ENCODE measurements at regions not wholly inside any gene's neighbourhood (a gene's known extent, or its start where the extent isn't known, plus 50 kb on each side); places are given as distances from the start of the nearest gene placed in this dataset.
A peak's percentile ranks its signal among the peaks of the same experiment; 100 is the strongest.

DNA sequence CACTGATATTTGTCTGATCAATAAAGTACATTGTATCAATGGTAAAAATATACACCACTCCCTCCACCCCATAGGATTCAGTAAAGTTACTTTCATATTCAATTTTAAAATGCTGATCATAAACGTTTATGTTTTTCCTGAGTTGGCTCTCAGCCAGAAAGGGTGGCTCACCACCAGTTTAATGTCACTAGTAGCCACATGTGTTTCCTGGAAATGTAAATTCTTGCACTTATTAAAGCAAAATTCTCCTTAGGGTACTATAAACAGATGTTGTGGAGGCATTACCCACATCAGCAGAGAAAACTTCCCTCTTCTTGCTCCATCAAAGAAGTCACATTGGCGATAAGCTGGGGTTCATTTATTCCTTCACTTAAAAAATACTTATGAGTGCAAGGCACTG is 210.3 kb downstream of the SREK1 start:
- TF ChIP-seq, protein P1, sequence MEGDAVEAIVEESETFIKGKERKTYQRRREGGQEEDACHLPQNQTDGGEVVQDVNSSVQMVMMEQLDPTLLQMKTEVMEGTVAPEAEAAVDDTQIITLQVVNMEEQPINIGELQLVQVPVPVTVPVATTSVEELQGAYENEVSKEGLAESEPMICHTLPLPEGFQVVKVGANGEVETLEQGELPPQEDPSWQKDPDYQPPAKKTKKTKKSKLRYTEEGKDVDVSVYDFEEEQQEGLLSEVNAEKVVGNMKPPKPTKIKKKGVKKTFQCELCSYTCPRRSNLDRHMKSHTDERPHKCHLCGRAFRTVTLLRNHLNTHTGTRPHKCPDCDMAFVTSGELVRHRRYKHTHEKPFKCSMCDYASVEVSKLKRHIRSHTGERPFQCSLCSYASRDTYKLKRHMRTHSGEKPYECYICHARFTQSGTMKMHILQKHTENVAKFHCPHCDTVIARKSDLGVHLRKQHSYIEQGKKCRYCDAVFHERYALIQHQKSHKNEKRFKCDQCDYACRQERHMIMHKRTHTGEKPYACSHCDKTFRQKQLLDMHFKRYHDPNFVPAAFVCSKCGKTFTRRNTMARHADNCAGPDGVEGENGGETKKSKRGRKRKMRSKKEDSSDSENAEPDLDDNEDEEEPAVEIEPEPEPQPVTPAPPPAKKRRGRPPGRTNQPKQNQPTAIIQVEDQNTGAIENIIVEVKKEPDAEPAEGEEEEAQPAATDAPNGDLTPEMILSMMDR (IDR thresholded peaks at IDR 0.05), result no peak
- no peak overlapping the region for H3K4me3 Mint-ChIP-seq (ENCODE audit: unreplicated experiment)
- DNase-seq (ENCODE audit: extremely low spot score, unreplicated experiment), result no peak
- H3K27me3 Mint-ChIP-seq (ENCODE audit: unreplicated experiment), result peaks cover 15% of the 10 kb centered on the region
- H3K36me3 Mint-ChIP-seq (ENCODE audit: unreplicated experiment), result no peaks in the 10 kb centered on the region
- H3K27ac Mint-ChIP-seq (ENCODE audit: unreplicated experiment), result no peak overlapping the region
- H3K4me1 Mint-ChIP-seq (ENCODE audit: unreplicated experiment), result peaks cover 4% of the 10 kb centered on the region
- H3K9me3 Mint-ChIP-seq (ENCODE audit: unreplicated experiment), result no peaks in the 10 kb centered on the region

DNA sequence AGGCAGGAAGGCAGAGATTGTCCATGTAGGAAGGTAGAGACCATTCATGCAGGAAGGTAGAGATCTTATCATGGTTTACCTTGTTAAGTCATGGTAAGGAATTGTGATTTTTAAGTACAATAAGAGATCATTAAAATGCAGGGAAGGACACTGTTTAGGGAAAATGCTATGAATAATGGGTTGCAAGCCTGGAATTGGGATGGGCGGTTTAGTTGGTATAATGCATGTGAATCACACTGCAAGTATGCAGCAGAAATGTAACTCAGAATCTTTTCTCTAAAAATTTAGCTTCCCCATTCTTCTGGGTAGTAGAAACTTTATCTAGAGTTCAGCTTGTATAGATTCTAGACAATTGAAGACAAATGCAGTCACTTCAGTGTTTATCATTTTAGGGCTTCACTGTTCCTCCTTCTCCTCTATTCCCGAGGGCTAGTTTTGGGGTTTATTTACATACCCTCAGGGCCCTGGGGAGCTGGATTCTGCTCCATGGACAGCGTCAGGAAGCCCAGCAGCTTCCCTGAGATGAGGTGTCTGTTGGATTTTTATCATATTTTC is 212.0 kb downstream of the SREK1 start:
- H3K27me3 Mint-ChIP-seq (ENCODE audit: unreplicated experiment), result peaks cover 3% of the 10 kb centered on the region
- peaks cover 4% of the 10 kb centered on the region for H3K4me1 Mint-ChIP-seq (ENCODE audit: unreplicated experiment)
- TF ChIP-seq, protein P1 (IDR thresholded peaks at IDR 0.05), result no peak
- no peaks in the 10 kb centered on the region for H3K36me3 Mint-ChIP-seq (ENCODE audit: unreplicated experiment)
- no peaks in the 10 kb centered on the region for H3K9me3 Mint-ChIP-seq (ENCODE audit: unreplicated experiment)
- no peak for DNase-seq (ENCODE audit: extremely low spot score, unreplicated experiment)
- H3K27ac Mint-ChIP-seq (ENCODE audit: unreplicated experiment), result no peak overlapping the region
- no peak overlapping the region for H3K4me3 Mint-ChIP-seq (ENCODE audit: unreplicated experiment)

DNA sequence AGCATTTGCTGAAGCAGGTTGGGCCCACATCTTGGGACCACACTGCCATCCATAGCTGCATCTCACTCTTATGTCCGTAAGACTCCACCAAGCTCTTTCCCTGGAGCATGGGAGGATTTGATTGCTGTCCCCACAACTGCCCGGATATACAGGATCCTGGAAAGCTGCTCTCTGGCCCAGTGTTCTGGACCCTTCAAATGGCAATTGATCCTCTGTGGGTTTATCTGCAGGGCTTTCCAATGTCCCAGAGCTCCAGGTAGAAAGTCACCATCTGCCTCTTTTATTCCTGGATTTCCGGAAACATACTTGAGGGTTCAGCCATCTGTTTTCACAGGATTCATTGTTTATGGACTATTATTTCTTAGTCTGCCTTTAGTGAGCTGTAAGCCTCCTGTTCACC is 214.6 kb downstream of the SREK1 start:
- Mint-ChIP-seq H3K9me3 (ENCODE audit: unreplicated experiment) (no peaks in the 10 kb centered on the region), H3K4me3 (ENCODE audit: unreplicated experiment) (no peak overlapping the region), H3K36me3 (ENCODE audit: unreplicated experiment) (no peaks in the 10 kb centered on the region), H3K27me3 (ENCODE audit: unreplicated experiment) (peaks cover 9% of the 10 kb centered on the region), H3K27ac (ENCODE audit: unreplicated experiment) (no peak overlapping the region), H3K4me1 (ENCODE audit: unreplicated experiment) (peaks cover 4% of the 10 kb centered on the region)
- TF ChIP-seq, protein P1 (IDR thresholded peaks at IDR 0.05), result no peak
- DNase-seq (ENCODE audit: extremely low spot score, unreplicated experiment), result peak; percentile 69

DNA sequence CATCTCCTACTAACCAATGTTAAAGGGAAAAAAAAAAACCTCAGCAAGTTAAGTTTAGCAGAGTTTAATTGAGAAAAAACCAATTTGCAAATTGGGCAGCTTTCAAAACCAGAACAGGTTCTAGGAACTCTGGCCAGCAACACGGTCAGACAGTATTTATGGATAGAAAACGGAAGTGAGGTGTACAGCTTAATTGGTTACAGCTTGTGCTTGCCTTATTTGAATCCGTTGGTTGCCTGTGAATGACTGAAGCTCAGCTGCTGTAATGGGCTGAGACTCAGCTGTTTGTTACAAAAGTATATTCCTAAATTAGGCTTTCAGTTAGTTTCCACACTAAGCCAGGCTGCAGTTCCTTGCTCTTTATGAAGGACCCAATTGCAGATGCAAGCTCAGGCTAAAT is 217.0 kb downstream of the SREK1 start:
- Mint-ChIP-seq H3K9me3 (ENCODE audit: unreplicated experiment) (no peaks in the 10 kb centered on the region), H3K4me3 (ENCODE audit: unreplicated experiment) (no peak overlapping the region), H3K27ac (ENCODE audit: unreplicated experiment) (no peak overlapping the region), H3K4me1 (ENCODE audit: unreplicated experiment) (peaks cover 4% of the 10 kb centered on the region), H3K36me3 (ENCODE audit: unreplicated experiment) (no peaks in the 10 kb centered on the region), H3K27me3 (ENCODE audit: unreplicated experiment) (peaks cover 9% of the 10 kb centered on the region)
- DNase-seq (ENCODE audit: extremely low spot score, unreplicated experiment), result peak; percentile 23
- TF ChIP-seq, protein P1 (IDR thresholded peaks at IDR 0.05), result no peak

DNA sequence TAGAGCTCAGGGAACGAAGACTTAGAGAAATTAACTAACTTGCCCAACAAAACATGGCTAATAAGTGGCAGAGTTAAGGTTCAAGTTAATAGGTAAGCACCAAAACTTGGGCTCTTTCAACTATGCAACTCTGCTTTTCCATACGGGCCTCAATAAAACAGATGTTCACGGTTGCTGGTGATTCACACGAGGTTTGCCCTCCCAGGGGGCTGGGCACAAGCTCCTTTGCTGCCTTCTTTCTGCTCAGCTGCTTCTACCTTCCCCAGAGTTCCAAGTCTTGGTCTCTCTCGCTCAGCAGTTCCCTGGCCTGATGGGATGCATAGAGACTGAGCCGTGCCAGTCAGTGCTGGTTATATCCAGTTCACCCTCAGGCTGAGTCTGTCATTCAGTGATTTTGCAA is 217.9 kb downstream of the SREK1 start:
- no peak overlapping the region for H3K27ac Mint-ChIP-seq (ENCODE audit: unreplicated experiment)
- peaks cover 9% of the 10 kb centered on the region for H3K27me3 Mint-ChIP-seq (ENCODE audit: unreplicated experiment)
- H3K9me3 Mint-ChIP-seq (ENCODE audit: unreplicated experiment), result no peaks in the 10 kb centered on the region
- H3K36me3 Mint-ChIP-seq (ENCODE audit: unreplicated experiment), result no peaks in the 10 kb centered on the region
- DNase-seq (ENCODE audit: extremely low spot score, unreplicated experiment), result peak; percentile 63
- TF ChIP-seq, protein P1 (IDR thresholded peaks at IDR 0.05), result no peak
- no peak overlapping the region for H3K4me3 Mint-ChIP-seq (ENCODE audit: unreplicated experiment)
- no peaks in the 10 kb centered on the region for H3K4me1 Mint-ChIP-seq (ENCODE audit: unreplicated experiment)
